ENCODE measurements at regions not wholly inside any gene's neighbourhood (a gene's known extent, or its start where the extent isn't known, plus 50 kb on each side); places are given as distances from the start of the nearest gene placed in this dataset.
"Not testable (repeated sequence)": the region's sequence is repeated elsewhere in the genome, so short reads cannot be mapped to it uniquely, and the experiment has no call there.

GRCh38 chr11:46223252-46223513 is 54.3 kb upstream of the CREB3L1 start:
- no peak for DNase-seq

GRCh38 chr11:46222490-46223251 is 54.8 kb upstream of the CREB3L1 start:
- DNase-seq = no peak

- DNase-seq = no peak
Observed at GRCh38 chr11:46220313-46220712, 57.1 kb upstream of the CREB3L1 start.

GRCh38 chr11:46216765-46217089 is 60.7 kb upstream of the CREB3L1 start:
- no peak for DNase-seq

GRCh38 chr11:46216019-46216764 is 61.3 kb upstream of the CREB3L1 start:
- no peak for DNase-seq

GRCh38 chr11:46215208-46215931 is 62.1 kb upstream of the CREB3L1 start:
- no peak for DNase-seq

- no peak for DNase-seq
Observed at GRCh38 chr11:46212720-46213119, 64.7 kb upstream of the CREB3L1 start.

- DNase-seq = no peak
Observed at GRCh38 chr11:46210856-46211255, 66.6 kb upstream of the CREB3L1 start.

GRCh38 chr11:46210133-46210636 is 67.3 kb upstream of the CREB3L1 start:
- DNase-seq = peak; percentile 41

- not testable (repeated sequence) for DNase-seq
Observed at GRCh38 chr11:46209624-46210023, 67.8 kb upstream of the CREB3L1 start.

- DNase-seq = no peak
Observed at GRCh38 chr11:46208803-46209202, 68.7 kb upstream of the CREB3L1 start.

GRCh38 chr11:46207270-46207669 is 70.2 kb upstream of the CREB3L1 start:
- DNase-seq = no peak

- DNase-seq = not testable (repeated sequence)
Observed at GRCh38 chr11:46204415-46204814, 73.0 kb upstream of the CREB3L1 start.

GRCh38 chr11:46203746-46204145 is 73.7 kb upstream of the CREB3L1 start:
- no peak for DNase-seq

- DNase-seq = no peak
Observed at GRCh38 chr11:46202696-46203391, 74.6 kb upstream of the CREB3L1 start.

- no peak for DNase-seq
Observed at GRCh38 chr11:46202149-46202548, 75.3 kb upstream of the CREB3L1 start.

- no peak for DNase-seq
Observed at GRCh38 chr11:46200537-46201281, 76.8 kb upstream of the CREB3L1 start.

GRCh38 chr11:46198245-46199240 is 77.3 kb upstream of the PHF21A start:
- no peak for DNase-seq

GRCh38 chr11:46197421-46197820 is 76.2 kb upstream of the PHF21A start:
- no peak for DNase-seq

- DNase-seq = no peak
Observed at GRCh38 chr11:46188017-46188416, 66.8 kb upstream of the PHF21A start.

- no peak for DNase-seq
Observed at GRCh38 chr11:46183819-46184218, 62.6 kb upstream of the PHF21A start.

Data from CD4-positive, alpha-beta T cell treated with Interleukin-15 for 1 hour (primary cell).